GM21390 (cell line): ENCODE measurements at regions not wholly inside any gene's neighbourhood (a gene's known extent, or its start where the extent isn't known, plus 50 kb on each side); places are given as distances from the start of the nearest gene placed in this dataset.

Experiments used
- ATAC-seq: cut with Tn5 transposase; IDR thresholded peaks from one replicate; pipeline ENCODE4 v1.9.1; 2021; ENCODE audit not compliant: unreplicated experiment

- ATAC-seq = no peak
Measured at GRCh38 chr1:185373813-185374529, 56.9 kb upstream of the IVNS1ABP start.

DNA sequence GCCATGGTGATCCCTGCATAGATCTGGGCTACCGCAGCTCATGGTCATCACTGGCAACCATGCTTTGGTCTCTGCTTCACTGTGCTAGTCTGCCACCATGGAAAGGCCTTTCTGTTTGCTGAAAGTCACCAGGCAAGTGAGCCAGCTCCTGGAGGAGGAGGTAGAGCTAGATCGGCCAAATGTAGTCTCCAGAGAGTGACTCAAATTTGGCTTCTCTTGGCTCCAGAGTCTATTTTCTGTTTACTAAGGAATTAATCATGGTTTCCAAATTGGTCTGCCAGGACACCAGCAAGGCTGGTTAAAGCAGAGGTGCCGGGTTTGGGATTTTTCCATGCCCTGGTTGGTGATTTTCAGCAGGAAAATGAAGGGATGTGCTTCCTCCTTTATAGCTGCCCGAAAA is 52.7 kb upstream of the IVNS1ABP start:
- ATAC-seq = no peak

- no peak for ATAC-seq
Measured at GRCh38 chr1:185368913-185369491, 52.0 kb upstream of the IVNS1ABP start.

DNA sequence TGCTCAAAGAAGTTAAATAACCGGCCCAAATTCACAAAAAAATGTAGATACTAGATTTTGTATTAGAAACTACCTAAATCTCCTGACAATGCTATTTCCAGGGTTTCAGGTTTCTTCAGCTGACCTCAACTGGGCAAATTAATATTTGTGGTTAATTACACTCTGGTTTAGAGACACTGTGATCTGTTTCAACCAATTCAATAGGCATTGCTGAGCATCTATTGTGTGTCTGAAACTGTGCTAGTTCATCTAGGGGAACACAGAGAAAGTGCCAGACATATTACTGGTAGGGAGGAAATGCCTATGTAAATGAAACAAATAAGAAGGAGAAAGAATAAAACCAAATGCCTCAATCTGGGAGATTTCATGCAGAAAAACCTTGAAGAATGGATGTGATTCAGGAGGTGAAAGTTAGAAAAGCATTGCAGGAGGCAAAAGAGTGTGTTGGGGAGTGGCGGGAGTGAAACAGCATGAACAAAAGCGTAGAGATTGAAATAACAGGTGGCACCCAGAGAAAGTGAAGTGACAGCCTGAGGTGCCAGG is 51.3 kb upstream of the IVNS1ABP start:
- ATAC-seq = no peak

DNA sequence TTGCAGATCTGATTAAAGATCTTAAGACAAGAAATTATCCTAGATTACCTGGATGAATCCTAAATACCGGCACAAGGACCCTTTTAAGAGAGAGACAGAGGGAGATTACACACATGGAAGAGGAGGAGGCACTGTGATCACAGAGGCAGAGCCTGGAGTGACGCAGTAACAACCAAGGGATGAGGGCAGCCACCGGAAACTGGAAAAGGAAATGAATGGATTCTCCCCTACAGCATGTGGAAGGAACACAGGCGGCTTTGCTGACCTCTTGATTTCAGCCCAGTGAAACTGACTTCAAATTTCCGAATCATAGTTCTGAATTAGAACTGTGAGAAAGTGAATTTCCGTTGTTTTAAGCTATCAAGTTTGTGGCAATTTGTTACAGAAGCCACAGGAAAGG is 50.2 kb upstream of the IVNS1ABP start:
- ATAC-seq = no peak
